HL-60/S4 treated with phorbol 12-myristate 13-acetate at 8.2 ng/mL for 4 days and 3 days (cell line): ENCODE measurements at regions not wholly inside any gene's neighbourhood (a gene's known extent, or its start where the extent isn't known, plus 50 kb on each side); places are given as distances from the start of the nearest gene placed in this dataset.
"Not testable (repeated sequence)": the region's sequence is repeated elsewhere in the genome, so short reads cannot be mapped to it uniquely, and the experiment has no call there.

Experiments used
- in situ Hi-C: fragments of 300-500 bp; cut with MboI; formaldehyde crosslinking; loops from 2 replicates; pipeline ENCODE4 v1.15.0; 2022; ENCODE audit warnings: low sequenced_read_pairs

DNA sequence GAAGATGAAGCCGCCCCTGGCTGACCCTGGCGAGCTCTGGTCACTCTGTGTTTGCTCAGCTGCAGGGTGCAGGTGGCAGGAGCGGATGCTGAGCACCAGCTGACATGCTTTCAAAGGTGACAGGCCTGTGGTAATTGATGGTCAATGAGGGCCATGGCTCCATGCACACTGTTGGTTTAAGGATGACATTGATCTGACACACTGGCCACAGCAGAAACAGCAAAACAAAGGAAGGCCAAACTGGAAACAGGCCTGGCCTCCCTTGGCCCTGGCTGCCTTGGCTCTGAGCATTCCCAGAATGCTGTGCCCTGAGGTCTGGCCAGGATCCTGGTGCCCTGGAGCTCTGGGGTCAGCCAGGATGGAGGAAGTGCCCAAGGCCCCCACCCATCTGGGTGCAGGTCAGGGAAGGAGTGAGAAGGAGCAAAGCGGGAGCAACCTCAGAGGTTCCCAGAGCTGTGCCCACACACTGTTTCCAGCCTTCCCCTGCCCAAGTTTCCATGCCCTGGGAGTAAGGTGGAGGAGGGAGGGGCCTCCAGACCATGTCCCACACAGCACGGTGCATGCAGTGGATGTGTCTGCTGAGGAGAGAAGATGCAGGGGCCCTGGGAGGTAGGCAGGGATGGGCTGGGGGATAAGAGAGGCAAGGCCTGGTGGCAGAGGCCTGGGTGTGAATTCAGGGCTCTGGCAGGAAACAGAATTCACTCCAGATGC, 302.2 kb downstream of the RPS24 start:
- in situ Hi-C loops: no loop called here

DNA sequence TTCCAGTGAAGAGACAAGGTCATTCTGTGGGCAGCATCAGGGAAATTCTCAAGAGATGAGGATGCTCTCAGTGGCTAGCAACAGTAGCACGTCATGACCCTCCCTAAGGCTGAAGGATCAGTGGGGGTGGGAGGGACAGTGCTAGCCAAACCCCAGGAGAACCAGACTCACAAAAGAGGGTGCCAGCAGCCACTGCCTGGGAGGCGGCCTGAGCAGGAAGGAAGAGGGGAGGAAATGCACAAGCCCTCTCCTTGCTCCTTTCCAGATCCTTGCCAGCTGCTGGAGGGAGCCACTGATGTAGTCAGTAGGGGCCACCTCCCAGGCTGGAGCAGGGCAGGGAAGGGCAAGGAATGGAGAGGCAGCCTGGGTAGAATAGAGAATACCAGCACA, 302.7 kb downstream of the RPS24 start:
- in situ Hi-C loops: no loop called here

DNA sequence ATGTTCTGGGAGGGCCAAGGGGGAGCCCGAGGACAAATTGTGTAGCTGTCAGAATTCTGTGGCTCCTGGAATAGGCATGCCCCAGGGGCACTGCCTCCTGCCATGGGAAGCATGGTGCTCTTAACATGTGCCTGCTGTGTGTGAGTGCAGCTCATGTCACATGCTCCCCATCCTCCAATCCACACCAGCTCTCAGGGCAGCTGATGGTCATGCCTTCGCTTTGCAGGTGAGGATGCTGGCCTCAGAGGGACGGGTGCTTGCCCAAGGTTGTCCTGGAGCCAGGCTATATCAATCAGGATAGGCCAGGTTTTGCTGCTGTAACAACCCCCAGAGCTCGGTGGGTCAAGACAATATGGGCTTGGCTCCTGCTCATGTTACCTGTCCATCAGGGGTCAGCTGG, 303.4 kb downstream of the RPS24 start:
- in situ Hi-C loops: no loop called here

DNA sequence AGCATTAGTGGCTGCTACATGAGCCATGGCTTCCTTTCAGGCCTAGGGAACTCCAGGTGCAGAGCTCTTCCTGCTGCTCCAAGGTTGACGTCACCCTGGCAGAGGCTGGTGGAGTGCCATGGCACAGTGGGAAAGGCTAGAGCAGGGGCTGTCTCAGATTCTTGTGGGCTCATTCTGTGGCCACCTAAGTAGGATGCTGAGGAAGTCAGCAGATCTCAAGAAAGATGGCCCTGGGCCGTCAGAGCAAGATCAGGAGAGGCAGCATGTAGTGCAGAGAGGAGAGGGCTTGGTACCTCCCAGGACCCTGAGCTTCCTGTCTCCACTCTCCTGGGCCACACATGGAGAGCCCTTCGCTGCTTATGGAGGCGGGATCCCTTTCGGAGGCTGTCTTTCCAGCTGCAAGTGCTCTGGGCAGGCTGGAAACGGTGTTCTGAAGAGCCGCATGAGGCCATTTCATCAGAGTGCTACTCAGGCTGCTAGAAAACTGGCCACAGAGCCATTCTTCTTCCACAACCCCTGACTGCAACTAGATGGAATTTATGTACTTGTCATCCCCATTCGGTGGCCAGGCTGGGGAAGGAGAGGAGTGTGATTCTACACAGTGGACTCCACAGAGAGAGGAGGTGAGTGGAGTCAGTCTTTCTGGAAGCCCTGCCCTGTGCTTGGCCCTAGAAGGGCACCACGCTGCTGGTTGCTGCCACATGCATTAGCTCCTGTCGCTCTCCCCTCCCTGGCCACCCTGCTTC, 304.2 kb downstream of the RPS24 start:
- in situ Hi-C loops: no loop called here

DNA sequence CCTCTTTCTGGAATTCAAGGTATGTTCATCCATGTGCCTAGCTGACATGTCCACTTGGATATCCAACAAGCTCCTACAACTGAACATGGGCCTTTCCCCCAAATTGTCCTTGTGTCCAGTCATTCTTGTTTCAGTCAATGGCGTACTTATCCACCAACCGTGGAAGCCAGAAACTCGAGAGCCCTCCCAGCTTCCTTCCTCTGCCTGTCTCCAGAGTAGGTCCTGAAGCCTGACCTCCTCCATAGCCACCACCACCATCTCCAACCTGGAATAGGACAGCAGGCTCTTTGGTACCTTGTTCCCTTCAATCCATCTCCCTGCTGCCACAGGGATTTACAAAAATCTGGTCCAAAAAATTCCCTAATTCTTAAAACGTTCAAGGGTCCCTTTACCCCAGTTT, 305.1 kb downstream of the RPS24 start:
- in situ Hi-C loops: no loop called here

DNA sequence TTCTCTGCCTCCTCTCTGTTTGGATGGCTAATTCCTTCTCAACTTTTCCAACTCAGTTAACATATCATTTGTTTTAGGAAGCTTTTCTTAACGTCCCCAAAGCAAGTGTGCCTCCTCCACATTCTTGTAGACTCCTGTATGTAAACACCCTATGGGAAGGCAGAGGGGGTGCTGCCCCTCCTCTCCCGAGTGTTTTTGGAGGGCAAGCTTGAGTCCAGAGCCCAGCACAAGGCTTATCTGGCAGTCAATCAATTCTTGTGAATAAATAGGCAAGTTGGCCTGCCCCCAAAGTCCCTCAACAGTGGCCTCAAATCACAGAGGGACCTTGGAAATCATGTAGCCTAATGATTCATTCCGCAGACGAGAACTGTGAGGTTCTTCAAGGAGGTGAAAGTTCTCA, 305.6 kb downstream of the RPS24 start:
- in situ Hi-C loops: no loop called here

DNA sequence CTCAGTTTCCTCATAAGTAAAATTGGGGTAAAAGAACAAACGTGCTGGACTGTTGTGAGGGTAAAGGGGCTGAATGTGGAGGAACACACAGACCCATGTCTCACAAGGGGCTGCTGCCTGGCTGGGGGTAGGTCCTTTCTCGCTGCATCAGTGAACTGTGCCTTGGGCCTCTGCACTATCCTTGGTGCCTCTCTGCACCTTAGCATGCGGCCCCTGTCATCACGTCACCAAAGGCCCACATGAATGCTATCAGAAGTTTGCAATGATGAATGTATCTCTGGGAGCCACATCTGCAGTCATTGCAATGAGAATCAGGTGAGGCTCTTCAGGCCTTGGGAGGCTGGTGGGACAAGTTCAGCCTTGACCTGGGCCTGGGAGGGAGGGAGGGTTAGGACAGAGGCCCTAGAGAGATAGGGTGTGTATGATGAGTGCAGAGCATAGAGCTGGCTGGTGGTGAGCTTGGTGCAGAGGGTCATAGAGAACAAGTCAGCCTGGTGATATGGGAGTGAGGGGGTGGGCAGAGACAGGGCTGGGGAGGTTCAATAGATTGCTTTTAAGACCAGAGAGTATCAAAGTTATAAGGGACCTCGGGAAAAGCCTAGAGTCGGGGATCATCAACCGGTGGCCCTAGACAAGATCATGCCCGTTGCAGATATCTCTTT, 308.4 kb downstream of the RPS24 start:
- in situ Hi-C loops: no loop called here

DNA sequence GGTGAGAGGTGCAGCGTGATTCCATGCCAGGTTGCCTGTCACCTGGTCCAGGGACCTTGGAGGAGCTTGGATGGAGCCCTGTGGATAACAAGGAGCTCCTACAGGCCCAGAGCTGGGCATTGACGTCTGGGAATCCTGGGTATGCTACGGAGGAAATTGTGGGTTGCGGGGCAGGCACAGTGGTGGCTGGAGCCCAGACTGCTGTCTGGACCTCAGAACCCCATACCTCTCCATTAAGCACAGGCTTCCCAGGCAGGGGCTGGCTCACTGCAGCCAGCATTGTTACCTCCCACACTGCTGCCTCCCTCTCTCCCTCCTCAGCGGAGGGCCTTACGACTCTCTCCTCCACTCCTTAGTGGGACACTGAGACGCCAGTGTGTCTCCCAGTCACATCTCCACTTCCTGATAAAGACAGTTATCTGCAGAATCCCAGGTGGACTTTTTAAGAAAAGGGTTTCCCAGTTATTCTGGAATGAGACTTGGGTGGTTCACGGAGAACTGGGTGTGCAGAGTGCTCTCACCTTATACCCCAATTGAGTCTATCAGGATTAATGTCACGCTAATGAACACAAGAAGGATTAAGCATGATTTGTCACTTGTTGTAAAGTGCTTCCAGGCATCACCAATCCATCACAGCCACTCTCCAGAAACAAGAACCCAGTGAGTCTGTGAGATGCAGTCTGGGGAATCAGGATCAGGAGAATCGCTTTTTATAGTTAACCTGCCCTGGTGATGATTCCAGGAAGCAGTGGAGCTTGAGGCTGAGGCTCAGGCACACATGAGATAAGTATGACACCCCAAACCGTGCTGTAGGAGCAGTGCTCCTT, 309.4 kb downstream of the RPS24 start:
- in situ Hi-C loops: no loop called here

DNA sequence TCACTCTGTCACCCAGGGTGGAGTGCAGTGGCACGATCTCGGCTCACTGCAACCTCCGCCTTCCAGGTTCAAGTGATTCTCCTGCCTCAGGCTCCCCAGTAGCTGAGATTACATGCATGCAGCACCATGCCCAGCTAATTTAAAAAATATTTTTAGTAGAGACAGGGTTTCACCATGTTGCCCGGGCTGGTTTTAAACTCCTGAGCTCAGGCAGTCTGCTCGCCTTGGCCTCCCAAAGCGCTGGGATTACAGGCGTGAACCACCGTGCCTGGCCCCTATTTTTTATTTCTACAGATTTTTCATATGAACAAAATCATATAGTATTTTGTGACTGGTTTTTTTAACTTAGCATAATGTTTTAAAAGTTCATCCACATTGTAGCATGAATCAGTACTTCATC, 310.6 kb downstream of the RPS24 start:
- in situ Hi-C loops: not testable (repeated sequence)

DNA sequence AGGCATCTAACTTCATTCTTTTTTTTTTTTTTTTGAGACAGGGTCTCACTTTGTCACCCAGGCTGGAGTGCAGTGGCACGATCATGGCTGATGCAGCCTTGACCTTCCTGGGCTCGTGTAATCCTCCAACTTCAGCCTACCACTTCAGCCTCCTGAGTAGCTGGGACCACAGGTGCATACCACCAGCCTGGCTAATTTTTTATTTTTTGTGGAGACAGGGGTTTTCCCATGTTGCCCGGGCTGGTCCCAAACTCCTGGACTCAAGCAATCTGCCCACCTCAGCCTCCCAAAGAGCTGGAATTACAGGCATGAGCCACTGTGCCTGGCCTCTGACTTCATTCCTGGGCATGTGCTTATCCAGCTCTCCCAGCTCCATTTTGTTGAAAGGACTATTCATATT, 311.9 kb downstream of the RPS24 start:
- in situ Hi-C loops: not testable (repeated sequence)

DNA sequence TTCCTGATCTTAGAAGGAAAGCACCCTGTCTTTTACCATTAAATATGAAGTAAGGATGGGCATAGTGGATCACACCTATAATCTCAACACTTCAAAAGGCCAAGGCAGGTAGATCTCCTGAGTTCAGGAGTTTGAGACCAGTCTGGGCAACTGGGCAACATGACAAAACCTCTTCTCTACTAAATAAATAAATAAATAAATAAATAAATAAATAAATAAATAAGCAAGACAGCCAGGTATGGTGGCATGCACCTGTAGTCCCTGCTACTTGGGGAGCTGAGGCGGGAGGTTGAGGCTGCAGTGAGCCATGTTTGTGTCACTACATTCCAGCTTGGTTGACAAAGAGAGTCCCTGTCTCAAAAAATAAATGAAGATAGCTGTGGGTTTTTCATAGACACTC, 313.1 kb downstream of the RPS24 start:
- in situ Hi-C loops: no loop called here

DNA sequence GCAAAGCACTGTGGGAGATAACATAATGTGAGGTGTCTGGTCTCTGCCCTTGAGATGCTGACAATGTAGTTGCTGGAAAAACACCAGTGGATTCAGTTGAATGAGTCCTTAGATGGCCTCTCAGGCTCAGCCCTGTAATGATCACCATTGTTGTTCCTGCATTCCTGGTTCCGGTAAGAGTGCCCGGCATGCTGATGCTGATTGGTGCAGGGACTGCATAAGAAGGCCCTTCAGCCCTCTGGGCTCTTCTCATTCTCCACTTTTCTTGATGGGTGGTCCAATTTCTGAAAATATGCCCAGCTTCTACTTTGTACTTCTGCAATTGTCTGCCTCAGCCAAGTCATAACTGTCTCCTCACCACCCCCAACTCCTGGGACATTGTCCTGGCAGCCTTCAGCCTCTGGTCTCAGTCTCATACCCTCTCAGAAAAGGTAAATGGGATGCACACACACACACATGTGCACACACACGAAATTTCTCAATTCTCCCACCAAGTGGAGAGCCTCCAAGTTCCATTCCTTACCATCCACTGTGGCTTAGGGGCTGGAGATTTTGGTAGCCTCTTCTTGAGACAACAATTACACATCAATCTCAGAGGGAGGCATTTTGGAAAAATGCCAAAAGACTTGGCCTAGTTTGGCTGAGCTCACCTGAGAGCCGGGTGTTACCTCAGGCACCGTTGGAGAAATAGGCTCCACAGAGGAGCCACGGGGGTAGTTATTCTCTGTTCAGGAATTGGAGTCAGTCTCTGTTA, 314.9 kb downstream of the RPS24 start:
- in situ Hi-C loops: no loop called here

DNA sequence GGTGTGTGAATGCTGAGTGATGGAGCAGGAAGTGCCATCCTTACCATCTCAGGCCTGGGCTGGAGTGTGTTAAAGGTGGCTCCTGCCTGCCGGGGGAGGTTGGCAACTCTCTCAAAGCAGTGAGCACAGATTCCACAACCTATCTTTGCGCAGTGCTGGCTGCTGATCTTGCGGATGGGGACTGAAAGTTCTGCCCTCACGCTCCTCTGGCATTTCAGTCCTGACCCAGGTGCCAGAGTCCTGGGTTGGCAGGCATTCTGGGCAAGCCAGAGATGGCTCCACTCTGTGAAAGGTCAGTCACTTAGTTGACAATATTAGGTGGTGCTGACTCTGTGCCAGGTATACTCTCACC, 315.5 kb downstream of the RPS24 start:
- in situ Hi-C loops: no loop called here

DNA sequence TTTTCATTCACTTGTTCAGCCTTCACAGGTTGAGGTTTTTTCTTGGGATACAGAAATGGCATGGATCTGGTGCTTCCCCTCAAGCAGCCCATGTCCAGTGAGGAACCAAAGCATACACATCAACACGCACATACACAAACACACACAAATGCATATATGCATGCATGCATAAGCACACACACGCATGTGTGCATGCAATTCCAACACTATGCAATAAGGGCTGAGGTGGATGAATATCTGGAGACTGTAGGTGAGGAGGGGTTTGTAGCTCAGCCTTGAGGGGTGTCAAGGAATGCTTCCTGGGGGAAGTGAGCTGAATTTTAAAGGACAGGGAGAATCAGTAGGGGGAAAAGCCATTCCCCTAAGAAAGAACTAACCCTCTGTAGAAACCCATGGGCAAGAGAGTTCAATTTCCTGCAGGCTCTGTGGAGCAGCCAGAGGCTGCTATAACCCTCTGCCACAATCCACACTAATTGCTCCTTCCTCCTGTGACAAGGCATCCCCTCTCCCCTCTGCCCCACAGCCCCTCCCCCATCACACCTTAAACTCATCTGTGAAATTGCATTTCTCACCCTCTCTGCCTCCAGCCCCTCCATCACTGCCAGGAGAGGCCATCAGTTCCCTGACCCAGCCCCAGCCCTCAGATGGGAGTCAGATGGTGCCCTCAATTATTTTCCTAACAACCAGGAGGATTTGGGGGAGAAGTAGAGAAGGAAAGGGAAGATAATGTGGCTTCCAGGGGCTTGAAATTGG, 316.4 kb downstream of the RPS24 start:
- in situ Hi-C loops: no loop called here

DNA sequence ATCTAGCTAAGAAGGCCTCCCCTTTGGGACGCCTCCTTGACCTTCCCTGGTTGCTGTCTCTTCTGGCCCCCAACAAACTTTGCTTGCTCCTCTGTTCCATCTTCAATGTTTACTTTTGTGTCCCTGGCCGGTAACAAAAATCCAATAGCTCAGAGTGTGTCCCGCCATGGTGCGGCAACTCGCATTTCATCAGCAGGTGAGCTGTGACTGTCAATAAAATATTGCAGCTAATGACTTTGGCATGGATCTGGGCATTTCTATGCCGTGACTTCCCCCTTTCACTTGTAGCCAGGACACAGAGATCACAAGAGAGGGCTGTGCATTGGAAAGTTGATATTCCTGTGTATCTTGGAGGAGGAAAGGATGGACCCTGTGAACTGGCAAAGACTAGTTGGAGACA, 317.6 kb downstream of the RPS24 start:
- in situ Hi-C loops: no loop called here

DNA sequence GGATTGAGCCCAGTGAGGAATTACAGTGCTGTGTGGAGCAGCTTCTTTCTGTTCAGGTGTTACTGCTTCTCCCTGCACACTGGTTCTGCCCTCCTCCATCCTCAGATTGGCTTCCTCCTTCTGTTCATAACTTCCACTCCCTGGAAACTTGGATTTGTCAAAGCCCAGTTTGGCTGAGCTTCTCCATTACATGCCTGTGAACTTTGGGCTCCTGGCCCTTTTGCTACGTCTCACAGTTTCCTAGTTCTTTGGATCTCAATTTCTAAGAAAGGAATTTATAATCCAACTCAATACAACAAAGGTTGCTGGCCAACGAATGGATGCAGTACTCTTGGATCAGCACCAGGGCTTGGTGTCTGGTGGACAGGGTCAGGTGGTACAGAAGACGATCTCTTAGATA, 318.1 kb downstream of the RPS24 start:
- in situ Hi-C loops: no loop called here

DNA sequence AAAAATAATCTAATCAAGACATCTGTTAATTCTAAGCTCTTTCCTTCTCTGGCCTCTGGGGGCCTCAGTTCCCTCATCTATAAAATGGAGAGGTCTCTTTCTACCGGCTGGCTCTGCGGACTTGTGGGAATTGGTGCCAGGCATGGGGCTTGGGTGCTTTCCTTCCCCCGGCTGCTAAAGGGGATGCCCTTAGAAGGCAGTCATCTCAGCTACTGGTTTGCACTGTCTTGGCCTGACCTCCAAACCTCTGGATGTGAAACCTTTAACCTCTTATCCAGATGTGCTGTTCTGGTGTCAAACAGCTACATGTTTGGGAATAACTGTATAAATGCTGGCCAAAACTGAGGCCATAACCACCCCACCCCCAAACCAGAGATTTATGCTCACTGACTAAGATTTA, 320.0 kb downstream of the RPS24 start:
- in situ Hi-C loops: no loop called here

DNA sequence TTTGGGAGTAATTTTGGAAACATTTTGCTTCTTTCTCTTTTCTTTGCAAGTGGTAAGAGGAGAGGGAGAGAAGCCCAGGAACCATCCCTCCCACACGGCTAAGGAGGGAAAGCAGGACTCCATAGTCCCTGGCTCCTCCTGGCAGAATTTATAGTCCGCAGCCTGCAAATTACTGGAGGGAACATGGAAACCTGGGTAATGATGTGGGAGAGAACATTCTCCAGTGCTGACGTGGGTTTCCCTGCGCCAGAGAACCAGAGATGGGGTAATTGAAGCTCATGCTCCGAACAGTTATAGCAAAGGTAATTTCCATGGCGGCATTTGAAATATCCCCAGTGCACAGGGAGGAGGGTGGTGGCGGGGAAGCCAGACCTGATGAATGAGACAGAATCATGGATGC, 320.4 kb downstream of the RPS24 start:
- in situ Hi-C loops: no loop called here

DNA sequence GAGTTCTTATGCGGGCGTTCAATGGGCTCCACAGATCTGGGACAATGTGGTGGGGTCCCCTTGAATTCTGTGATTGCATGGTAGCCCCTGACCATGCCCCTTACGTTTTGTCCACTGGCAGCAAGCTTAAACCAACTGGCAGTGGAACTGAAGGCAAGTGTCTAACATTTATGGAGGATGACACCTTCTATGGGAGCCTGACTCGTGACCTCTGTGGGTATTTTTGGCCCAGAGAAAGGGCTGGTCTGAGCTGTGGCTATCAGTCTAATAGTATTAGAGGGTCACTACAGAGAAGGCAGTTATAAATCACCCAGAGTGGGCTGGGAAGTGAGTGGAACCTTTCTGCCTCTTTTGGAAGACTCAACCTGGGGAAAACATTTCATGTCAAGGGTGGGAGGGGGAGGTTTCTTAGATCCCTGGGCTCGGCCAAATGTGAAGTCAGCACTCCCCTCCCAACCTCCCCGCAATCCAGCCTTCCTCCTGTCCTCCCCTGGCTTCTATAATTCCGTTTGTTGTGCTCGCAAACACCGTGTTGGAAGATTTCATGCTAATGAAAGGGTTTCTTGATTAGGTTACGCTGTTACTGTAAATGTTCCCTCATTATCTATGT, 322.7 kb downstream of the RPS24 start:
- in situ Hi-C loops: no loop called here
